ENCODE measurements at regions not wholly inside any gene's neighbourhood (a gene's known extent, or its start where the extent isn't known, plus 50 kb on each side); places are given as distances from the start of the nearest gene placed in this dataset.

GRCh38 chr7:54877683-54878082 is 118.7 kb upstream of the SEC61G start:
- no peak for TF ChIP-seq EGR1 (IDR thresholded peaks at IDR 0.05)
- no peak for TF ChIP-seq TAF1 (IDR thresholded peaks at IDR 0.05; ENCODE audit: low read depth)
- TF ChIP-seq REST (IDR thresholded peaks at IDR 0.05; ENCODE audit: low read depth) = no peak
- TF ChIP-seq MAX (IDR thresholded peaks at IDR 0.05) = no peak
- TF ChIP-seq YY1 (IDR thresholded peaks at IDR 0.05; ENCODE audit: low read depth) = no peak
- peak; percentile 32 for TF ChIP-seq RAD21 (IDR thresholded peaks at IDR 0.05; ENCODE audit: low read depth)
- no peak for TF ChIP-seq CREB1 (IDR thresholded peaks at IDR 0.05; ENCODE audit: low read depth)
- no peak for TF ChIP-seq EP300 (IDR thresholded peaks at IDR 0.05; ENCODE audit: borderline replicate concordance)
- TF ChIP-seq CEBPB (IDR thresholded peaks at IDR 0.05) = no peak
